ENCODE measurements at regions not wholly inside any gene's neighbourhood (a gene's known extent, or its start where the extent isn't known, plus 50 kb on each side); places are given as distances from the start of the nearest gene placed in this dataset.

DNA sequence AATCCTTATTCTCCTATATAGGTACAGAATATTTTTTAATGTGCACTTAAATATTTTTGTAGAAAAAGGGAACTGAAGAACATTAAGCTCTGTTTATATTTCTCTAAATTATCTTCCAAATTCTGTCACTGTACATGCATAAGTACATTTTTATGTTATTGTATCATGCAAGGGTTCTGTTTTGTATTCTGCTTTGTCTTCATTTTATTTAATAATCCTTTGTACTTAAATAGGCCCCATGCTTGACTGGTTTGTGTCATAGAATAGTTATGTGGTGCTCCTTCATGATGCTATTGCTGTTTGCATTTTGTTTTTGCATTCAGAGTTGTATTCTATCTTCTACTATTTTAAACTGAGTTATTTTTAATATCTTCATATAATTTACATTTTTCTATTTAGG is 111.9 kb upstream of the EDNRA start:
- Mint-ChIP-seq H3K27ac (no peak overlapping the region), H3K36me3 (ENCODE audit: low read depth) (no peaks in the 10 kb centered on the region), H3K4me3 (no peak overlapping the region), H3K9me3 (peaks cover 4% of the 10 kb centered on the region), H3K4me1 (no peaks in the 10 kb centered on the region), H3K27me3 (no peaks in the 10 kb centered on the region)
- no peak for DNase-seq
- ChIA-PET POLR2A (no interaction called here), CTCF (no interaction called here)
- TF ChIP-seq, protein P1, sequence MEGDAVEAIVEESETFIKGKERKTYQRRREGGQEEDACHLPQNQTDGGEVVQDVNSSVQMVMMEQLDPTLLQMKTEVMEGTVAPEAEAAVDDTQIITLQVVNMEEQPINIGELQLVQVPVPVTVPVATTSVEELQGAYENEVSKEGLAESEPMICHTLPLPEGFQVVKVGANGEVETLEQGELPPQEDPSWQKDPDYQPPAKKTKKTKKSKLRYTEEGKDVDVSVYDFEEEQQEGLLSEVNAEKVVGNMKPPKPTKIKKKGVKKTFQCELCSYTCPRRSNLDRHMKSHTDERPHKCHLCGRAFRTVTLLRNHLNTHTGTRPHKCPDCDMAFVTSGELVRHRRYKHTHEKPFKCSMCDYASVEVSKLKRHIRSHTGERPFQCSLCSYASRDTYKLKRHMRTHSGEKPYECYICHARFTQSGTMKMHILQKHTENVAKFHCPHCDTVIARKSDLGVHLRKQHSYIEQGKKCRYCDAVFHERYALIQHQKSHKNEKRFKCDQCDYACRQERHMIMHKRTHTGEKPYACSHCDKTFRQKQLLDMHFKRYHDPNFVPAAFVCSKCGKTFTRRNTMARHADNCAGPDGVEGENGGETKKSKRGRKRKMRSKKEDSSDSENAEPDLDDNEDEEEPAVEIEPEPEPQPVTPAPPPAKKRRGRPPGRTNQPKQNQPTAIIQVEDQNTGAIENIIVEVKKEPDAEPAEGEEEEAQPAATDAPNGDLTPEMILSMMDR (IDR thresholded peaks at IDR 0.05), result no peak
- intact Hi-C loops (cut with micrococcal nuclease), result no loop called here
- no peak for ATAC-seq (ENCODE audit: low read depth)

DNA sequence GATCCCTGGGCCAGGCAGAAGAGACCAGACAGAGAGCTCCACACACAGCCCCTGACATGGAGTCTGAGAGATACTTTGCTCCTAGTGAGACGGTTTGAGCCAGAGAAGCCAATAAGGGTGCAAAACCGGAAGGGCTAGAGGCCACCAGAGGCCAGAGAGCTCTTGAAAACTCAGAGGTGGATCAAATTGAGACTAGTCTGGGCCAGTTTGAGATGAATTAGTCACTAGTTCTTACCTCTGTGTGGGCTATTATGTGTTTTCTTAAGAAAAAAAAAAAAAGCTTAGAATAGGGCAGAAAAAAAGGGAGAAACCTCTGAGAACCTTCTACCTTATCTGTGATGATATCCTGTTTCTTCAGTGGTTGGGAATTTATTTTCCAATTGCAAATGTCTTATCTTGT is 110.4 kb upstream of the EDNRA start:
- H3K36me3 Mint-ChIP-seq (ENCODE audit: low read depth), result no peaks in the 10 kb centered on the region
- no peak for DNase-seq
- no peak overlapping the region for H3K4me3 Mint-ChIP-seq
- no peak for ATAC-seq (ENCODE audit: low read depth)
- intact Hi-C loops (cut with micrococcal nuclease), result no loop called here
- H3K9me3 Mint-ChIP-seq, result peaks cover 7% of the 10 kb centered on the region
- H3K4me1 Mint-ChIP-seq, result no peaks in the 10 kb centered on the region
- CTCF ChIA-PET, result no interaction called here
- TF ChIP-seq, protein P1 (IDR thresholded peaks at IDR 0.05), result no peak
- POLR2A ChIA-PET, result no interaction called here
- H3K27me3 Mint-ChIP-seq, result no peaks in the 10 kb centered on the region
- no peak overlapping the region for H3K27ac Mint-ChIP-seq

DNA sequence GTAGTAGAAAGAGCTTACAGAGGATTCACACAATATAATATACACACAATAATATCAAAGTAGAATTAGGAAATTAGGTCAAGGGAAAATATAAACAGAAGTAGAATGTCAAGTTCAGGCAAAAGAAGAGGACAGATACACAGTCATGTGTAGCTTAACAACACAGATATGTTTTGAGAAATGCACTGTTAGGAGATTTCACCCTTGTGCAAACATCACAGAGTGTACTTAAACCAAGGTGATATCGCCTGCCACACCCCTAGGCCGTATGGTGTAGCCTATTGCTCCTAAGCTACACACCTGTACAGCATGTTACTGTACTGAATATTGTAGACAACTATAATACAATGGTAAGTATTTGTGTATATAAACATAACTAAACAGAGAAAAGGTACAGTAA is 110.0 kb upstream of the EDNRA start:
- intact Hi-C loops (cut with micrococcal nuclease), result no loop called here
- CTCF ChIA-PET, result no interaction called here
- H3K36me3 Mint-ChIP-seq (ENCODE audit: low read depth), result no peaks in the 10 kb centered on the region
- no peak overlapping the region for H3K27ac Mint-ChIP-seq
- TF ChIP-seq, protein P1 (IDR thresholded peaks at IDR 0.05), result no peak
- H3K27me3 Mint-ChIP-seq, result no peaks in the 10 kb centered on the region
- H3K4me3 Mint-ChIP-seq, result no peak overlapping the region
- peaks cover 7% of the 10 kb centered on the region for H3K9me3 Mint-ChIP-seq
- H3K4me1 Mint-ChIP-seq, result no peaks in the 10 kb centered on the region
- ATAC-seq (ENCODE audit: low read depth), result no peak
- POLR2A ChIA-PET, result no interaction called here
- no peak for DNase-seq

DNA sequence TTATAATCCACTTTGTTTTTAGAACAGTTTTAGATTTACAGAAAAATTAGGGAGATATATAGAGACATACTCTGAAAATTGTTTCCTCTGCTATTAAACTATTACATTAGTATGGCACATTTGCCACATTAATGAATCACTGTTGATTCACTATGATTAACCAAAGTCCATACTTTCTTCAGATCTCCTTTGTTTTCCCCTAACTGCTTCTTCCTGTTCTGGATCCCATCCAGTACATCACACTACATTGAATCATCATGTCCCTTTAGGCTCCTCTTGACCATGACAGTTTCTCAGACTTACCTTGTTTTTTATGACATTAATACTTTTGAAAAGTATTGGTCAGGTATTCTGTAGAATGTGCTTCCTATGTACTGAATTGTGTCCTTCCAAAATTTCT is 109.2 kb upstream of the EDNRA start:
- ATAC-seq (ENCODE audit: low read depth) (no peak), DNase-seq (no peak)
- ChIA-PET CTCF (no interaction called here), POLR2A (no interaction called here)
- H3K36me3 Mint-ChIP-seq (ENCODE audit: low read depth), result no peaks in the 10 kb centered on the region
- TF ChIP-seq, protein P1 (IDR thresholded peaks at IDR 0.05), result no peak
- H3K27ac Mint-ChIP-seq, result no peak overlapping the region
- H3K9me3 Mint-ChIP-seq, result peaks cover 7% of the 10 kb centered on the region
- H3K27me3 Mint-ChIP-seq, result no peaks in the 10 kb centered on the region
- intact Hi-C loops (cut with micrococcal nuclease), result no loop called here
- no peak overlapping the region for H3K4me3 Mint-ChIP-seq
- H3K4me1 Mint-ChIP-seq, result no peaks in the 10 kb centered on the region

DNA sequence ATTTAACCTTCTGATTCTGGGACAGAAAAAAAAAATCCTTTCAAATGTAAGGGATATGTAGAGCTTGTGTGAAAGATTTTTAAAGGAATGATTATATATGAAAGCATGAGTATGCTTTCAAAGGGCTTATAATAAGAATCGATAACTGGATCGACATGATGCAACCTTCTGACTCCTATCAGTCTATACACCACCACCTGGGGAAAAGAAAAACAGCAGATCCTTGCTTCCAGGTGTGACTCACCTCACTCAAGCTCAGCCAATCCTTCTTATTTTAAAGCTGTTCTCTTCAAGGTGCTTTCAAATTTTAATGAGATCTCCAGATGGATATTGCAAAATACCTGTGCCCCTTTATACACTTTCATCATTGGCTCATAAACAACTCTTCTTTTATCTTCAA is 102.1 kb upstream of the EDNRA start:
- intact Hi-C loops (cut with micrococcal nuclease), result no loop called here
- DNase-seq (no peak), ATAC-seq (ENCODE audit: low read depth) (no peak)
- Mint-ChIP-seq H3K27ac (no peak overlapping the region), H3K36me3 (ENCODE audit: low read depth) (no peaks in the 10 kb centered on the region), H3K4me3 (no peak overlapping the region), H3K9me3 (peaks cover 3% of the 10 kb centered on the region), H3K27me3 (no peaks in the 10 kb centered on the region), H3K4me1 (no peaks in the 10 kb centered on the region)
- CTCF ChIA-PET, result no interaction called here
- TF ChIP-seq, protein P1 (IDR thresholded peaks at IDR 0.05), result no peak
- POLR2A ChIA-PET, result no interaction called here
